ENCODE measurements at regions not wholly inside any gene's neighbourhood (a gene's known extent, or its start where the extent isn't known, plus 50 kb on each side); places are given as distances from the start of the nearest gene placed in this dataset.

DNA sequence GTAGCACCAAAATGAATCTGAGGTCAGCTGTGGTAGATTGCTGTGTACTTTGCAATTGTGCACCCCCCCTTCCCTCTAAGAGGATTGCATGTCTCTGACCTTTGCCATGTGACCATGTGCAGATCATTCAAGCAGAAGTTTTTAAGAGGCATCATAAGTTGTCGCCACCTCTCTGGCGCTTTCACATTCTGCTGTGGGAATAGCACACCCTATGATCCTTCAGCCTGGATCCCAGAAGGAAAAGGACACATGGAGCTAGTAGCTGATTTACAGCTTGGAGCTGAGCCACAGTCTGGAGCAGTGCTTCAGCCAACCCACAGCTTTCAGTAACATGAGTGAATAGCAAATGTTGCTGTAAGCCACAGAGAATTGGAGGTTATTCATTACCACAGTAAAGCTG lies 158.5 kb downstream of the TSEN15 start:
- Histone ChIP-seq H3K27ac (no peak overlapping the region), H3K4me1 (no peaks in the 10 kb centered on the region), H3K4me3 (no peak overlapping the region), H3K9me3 (no peaks in the 10 kb centered on the region), H3K36me3 (no peaks in the 10 kb centered on the region), H3K27me3 (no peaks in the 10 kb centered on the region)
- DNase-seq (ENCODE audit: low spot score in 2 of 2) = no peak
- 61% methylated on average over 2 of the region's 2 CpGs for whole genome bisulfite sequencing
- TF ChIP-seq, protein P1, sequence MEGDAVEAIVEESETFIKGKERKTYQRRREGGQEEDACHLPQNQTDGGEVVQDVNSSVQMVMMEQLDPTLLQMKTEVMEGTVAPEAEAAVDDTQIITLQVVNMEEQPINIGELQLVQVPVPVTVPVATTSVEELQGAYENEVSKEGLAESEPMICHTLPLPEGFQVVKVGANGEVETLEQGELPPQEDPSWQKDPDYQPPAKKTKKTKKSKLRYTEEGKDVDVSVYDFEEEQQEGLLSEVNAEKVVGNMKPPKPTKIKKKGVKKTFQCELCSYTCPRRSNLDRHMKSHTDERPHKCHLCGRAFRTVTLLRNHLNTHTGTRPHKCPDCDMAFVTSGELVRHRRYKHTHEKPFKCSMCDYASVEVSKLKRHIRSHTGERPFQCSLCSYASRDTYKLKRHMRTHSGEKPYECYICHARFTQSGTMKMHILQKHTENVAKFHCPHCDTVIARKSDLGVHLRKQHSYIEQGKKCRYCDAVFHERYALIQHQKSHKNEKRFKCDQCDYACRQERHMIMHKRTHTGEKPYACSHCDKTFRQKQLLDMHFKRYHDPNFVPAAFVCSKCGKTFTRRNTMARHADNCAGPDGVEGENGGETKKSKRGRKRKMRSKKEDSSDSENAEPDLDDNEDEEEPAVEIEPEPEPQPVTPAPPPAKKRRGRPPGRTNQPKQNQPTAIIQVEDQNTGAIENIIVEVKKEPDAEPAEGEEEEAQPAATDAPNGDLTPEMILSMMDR (IDR thresholded peaks at IDR 0.05) = no peak
- TF ChIP-seq POLR2A (IDR thresholded peaks at IDR 0.05) (no peak), POLR2AphosphoS5 (IDR thresholded peaks at IDR 0.05) (no peak), EP300 (IDR thresholded peaks at IDR 0.05) (no peak)

DNA sequence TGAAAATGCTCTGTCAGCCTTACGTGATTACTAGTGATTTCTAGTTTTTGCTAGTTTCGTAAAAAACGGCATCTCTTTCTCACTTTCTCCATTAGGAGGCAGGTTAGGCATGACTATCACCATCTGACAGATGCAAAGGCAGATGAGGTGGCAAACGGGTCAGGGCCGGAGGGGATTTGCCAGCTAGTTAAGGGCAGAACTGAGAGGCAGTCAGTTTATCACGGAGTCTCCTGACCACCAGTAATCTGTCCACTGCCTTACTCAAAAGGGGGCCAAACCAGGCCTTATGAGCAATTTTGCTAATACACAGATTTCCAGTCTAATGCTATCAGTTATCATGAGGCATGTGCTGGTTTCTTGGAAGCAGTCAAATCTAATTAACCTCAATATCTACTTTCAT lies 159.3 kb downstream of the TSEN15 start:
- WGBS = 90% methylated on average over 6 of the region's 6 CpGs

DNA sequence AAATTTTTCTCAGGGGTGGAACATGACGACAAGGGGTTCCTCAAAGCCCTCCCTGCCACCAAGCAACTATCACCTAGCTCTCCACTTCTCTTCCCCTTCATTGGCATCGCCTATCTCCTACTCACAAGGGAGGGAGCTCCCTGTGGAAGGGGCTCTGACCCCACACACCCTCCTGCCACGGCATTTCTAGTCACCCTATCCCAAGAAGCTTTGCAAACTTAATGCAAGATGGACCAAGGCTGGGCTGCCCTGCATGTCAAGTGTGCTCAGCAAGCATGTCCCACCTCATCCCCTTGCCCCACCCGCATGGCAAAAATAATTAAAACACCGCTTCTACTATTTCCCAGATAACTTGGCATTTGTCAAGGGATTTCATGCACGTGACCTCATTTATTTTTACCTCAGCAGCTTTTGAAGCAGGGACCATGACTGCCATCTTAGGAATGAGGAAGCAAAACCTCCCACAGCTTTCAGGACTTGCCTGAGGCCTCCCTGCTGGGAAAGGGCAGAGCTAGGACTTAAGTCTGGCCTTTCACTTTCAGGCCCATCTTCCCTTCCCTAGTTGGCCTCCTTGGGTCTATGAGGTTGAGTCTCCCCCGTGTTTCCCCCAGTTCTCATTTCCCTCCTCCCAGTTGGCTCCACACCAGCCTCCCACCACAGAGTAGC lies 161.3 kb downstream of the TSEN15 start:
- WGBS = 76% methylated on average over 7 of the region's 7 CpGs
- H3K36me3 ChIP-seq = no peaks in the 10 kb centered on the region
- TF ChIP-seq, protein P1 (IDR thresholded peaks at IDR 0.05) = no peak
- TF ChIP-seq POLR2AphosphoS5 (IDR thresholded peaks at IDR 0.05) = no peak
- TF ChIP-seq POLR2A (IDR thresholded peaks at IDR 0.05) = no peak
- no peak for TF ChIP-seq EP300 (IDR thresholded peaks at IDR 0.05)
- H3K27ac ChIP-seq = no peak overlapping the region
- H3K9me3 ChIP-seq = no peaks in the 10 kb centered on the region
- DNase-seq (ENCODE audit: low spot score in 2 of 2) = no peak
- no peaks in the 10 kb centered on the region for H3K4me1 ChIP-seq
- H3K27me3 ChIP-seq = no peaks in the 10 kb centered on the region
- no peak overlapping the region for H3K4me3 ChIP-seq

More for the DNA sequence above, 159.3 kb downstream of the TSEN15 start:
- H3K27ac ChIP-seq = no peak overlapping the region
- H3K9me3 ChIP-seq = no peaks in the 10 kb centered on the region
- H3K4me3 ChIP-seq = no peak overlapping the region
- H3K36me3 ChIP-seq = no peaks in the 10 kb centered on the region
- no peaks in the 10 kb centered on the region for H3K4me1 ChIP-seq
- DNase-seq (ENCODE audit: low spot score in 2 of 2) = no peak
- no peaks in the 10 kb centered on the region for H3K27me3 ChIP-seq
- TF ChIP-seq POLR2A (IDR thresholded peaks at IDR 0.05) (no peak), EP300 (IDR thresholded peaks at IDR 0.05) (no peak), POLR2AphosphoS5 (IDR thresholded peaks at IDR 0.05) (no peak)
- TF ChIP-seq, protein P1 (IDR thresholded peaks at IDR 0.05) = no peak

DNA sequence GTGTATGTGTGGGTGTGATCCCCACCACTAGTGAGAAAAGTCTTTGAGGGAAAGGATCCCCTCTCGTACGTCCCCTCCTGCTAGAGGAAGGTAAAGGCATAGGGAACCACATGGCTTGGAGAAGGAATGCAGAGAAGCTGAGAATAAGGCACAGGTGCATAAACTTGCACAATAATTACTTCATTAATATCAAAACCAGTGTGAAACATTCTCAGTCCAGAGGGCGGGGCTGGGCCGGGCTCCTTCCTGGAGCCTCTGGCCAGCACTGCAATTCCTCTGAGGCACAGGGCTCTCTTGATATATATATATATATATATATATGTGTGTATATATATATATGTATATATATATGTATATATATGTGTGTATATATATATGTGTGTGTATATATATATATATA lies 162.6 kb downstream of the TSEN15 start:
- no peak for DNase-seq (ENCODE audit: low spot score in 2 of 2)
- no peaks in the 10 kb centered on the region for H3K4me1 ChIP-seq
- no peaks in the 10 kb centered on the region for H3K9me3 ChIP-seq
- no peak overlapping the region for H3K27ac ChIP-seq
- no peak for TF ChIP-seq EP300 (IDR thresholded peaks at IDR 0.05)
- TF ChIP-seq POLR2A (IDR thresholded peaks at IDR 0.05) = no peak
- TF ChIP-seq, protein P1 (IDR thresholded peaks at IDR 0.05) = no peak
- no peak for TF ChIP-seq POLR2AphosphoS5 (IDR thresholded peaks at IDR 0.05)
- 90% methylated on average over 4 of the region's 4 CpGs for WGBS
- no peak overlapping the region for H3K4me3 ChIP-seq
- H3K27me3 ChIP-seq = no peaks in the 10 kb centered on the region
- H3K36me3 ChIP-seq = no peaks in the 10 kb centered on the region

DNA sequence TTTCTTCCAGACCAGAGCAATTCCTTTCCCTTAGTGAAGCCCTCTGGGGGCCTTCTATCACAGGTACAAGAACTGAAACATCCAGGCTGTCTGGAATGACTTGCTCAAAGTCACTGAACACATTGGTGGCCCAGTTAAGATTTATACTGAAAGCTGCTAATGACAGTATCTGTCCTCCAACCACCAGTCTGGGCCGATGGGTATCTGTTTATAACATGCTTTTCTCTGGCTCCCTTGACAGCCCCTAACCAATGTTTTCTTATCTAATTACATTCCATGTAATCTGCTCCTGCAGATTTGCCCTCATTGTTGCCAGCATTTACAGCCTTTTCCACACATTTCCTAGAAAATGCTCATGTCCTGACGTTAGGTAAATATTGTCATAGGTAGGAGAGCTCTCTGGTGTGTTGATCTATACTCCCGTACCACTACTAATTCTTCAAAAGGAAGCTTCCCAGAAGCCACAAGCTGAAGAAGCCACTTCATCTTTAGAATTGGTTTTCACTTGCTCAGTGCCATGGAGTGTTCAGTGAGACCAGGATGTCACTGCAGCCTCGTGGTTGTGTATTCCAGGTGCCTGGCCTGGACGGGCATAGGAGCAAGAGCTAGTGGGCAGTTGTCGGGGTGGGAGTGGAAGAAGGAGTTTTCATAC lies 163.9 kb downstream of the TSEN15 start:
- no peak overlapping the region for H3K27ac ChIP-seq
- WGBS = 92% methylated on average over 6 of the region's 6 CpGs
- TF ChIP-seq EP300 (IDR thresholded peaks at IDR 0.05) = no peak
- TF ChIP-seq, protein P1 (IDR thresholded peaks at IDR 0.05) = no peak
- TF ChIP-seq POLR2A (IDR thresholded peaks at IDR 0.05) = no peak
- no peak for TF ChIP-seq POLR2AphosphoS5 (IDR thresholded peaks at IDR 0.05)
- H3K4me3 ChIP-seq = no peak overlapping the region
- no peaks in the 10 kb centered on the region for H3K4me1 ChIP-seq
- H3K36me3 ChIP-seq = no peaks in the 10 kb centered on the region
- no peaks in the 10 kb centered on the region for H3K27me3 ChIP-seq
- H3K9me3 ChIP-seq = no peaks in the 10 kb centered on the region
- no peak for DNase-seq (ENCODE audit: low spot score in 2 of 2)

Measured in suprapubic skin (tissue), 4 donors.